Cardiac fibroblast (primary cell): ENCODE measurements at regions not wholly inside any gene's neighbourhood (a gene's known extent, or its start where the extent isn't known, plus 50 kb on each side); places are given as distances from the start of the nearest gene placed in this dataset.
A peak's percentile ranks its signal among the peaks of the same experiment; 100 is the strongest.

Experiments
- DNase-seq, 2 donors: peaks; one replicate each; pipeline versions ENCODE4 v3.0.0 to v3.0.0-alpha.2; 2010; ENCODE audit warnings: low read depth in 2 of 2
- H3K4me3 ChIP-seq, 2 donors: replicated peaks in 1 of 2; 1 replicate in 1 of 2; 2 replicates in 1 of 2; pipeline ENCODE4 v1.5.1; 2011; ENCODE audit warnings: low read depth in 2 of 2, low read length in 2 of 2, mild to moderate bottlenecking in 2 of 2, moderate library complexity in 1 of 2
- TF ChIP-seq, protein P1 (sequence below): IDR thresholded peaks from one replicate; pipeline ENCODE4 v1.5.1; 2011; ENCODE audit warnings: low read depth, mild to moderate bottlenecking, low read length, inconsistent platforms

DNA sequence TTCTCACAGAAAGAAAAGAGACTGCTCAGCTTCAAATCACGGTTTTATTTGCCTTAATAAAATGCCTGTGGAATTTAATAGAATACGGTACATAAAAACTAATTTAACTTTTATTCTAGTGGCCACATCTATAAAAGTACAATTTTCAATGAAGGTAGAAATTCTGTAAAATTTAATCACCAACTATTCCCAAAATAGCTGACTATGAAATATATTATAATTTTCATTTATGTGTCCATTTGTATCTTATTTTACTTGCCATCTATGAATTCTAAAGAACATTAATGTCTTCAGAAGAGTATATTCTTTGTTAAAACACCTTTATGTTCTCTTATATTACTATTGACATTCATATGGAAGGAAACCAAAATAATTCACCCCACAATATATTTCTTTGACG is 192.6 kb downstream of the BTBD3 start:
- no peak for DNase-seq
- TF ChIP-seq, protein P1, sequence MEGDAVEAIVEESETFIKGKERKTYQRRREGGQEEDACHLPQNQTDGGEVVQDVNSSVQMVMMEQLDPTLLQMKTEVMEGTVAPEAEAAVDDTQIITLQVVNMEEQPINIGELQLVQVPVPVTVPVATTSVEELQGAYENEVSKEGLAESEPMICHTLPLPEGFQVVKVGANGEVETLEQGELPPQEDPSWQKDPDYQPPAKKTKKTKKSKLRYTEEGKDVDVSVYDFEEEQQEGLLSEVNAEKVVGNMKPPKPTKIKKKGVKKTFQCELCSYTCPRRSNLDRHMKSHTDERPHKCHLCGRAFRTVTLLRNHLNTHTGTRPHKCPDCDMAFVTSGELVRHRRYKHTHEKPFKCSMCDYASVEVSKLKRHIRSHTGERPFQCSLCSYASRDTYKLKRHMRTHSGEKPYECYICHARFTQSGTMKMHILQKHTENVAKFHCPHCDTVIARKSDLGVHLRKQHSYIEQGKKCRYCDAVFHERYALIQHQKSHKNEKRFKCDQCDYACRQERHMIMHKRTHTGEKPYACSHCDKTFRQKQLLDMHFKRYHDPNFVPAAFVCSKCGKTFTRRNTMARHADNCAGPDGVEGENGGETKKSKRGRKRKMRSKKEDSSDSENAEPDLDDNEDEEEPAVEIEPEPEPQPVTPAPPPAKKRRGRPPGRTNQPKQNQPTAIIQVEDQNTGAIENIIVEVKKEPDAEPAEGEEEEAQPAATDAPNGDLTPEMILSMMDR = no peak
- no peak overlapping the region for H3K4me3 ChIP-seq

DNA sequence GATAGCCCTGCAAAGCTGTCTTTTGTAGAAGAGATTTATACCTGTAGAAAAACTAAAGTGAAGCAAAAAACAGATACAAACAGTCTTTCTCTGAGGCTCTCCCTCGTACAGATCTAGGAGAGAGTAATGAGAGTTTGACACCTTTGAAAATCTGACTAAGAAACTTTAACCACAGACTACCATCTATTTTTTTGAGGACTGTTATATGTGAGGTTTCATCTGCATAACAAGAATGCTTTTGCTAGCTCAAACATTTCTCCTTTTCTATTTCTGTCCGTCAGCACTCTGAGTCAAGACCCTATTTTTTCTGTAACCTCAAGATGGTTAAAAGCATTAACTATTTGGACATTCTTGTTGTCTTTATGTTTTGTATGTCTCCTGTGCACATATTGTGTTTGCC is 193.0 kb downstream of the BTBD3 start:
- TF ChIP-seq, protein P1 = no peak
- no peak overlapping the region for H3K4me3 ChIP-seq
- DNase-seq = peak in 1 of 2 donors; percentile 20

DNA sequence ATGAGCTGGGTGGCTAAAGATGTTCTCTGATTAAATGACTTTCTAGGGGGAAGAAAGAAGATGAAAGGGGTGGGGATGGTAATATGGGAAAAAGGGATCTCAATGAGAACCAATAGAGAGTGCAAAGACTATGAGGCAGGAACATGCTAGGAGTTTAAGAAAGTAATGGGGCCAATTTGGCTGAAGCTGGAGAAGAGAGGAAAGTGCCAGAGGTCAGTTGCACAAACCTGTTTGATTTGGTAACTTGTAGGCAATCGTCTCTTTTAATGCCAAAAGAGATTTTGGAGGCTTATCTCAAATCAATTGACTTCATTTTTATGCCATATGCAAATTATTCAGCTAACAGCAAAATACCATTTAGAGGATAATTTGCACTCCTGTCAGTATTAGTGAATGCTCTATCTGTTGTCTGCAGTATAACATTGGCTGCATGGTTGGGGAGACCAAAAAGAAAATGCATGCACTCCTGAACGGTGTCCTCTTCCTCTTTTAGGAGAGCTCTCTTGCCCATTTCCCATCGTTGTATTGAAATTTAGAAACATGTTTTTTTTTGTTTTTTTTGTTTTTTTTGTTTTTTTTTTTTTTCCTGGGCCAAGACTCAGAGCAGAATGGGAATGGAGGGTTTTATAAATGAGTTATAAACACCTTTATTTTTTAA is 193.9 kb downstream of the BTBD3 start:
- H3K4me3 ChIP-seq = no peak overlapping the region
- TF ChIP-seq, protein P1 = no peak
- DNase-seq = no peak

DNA sequence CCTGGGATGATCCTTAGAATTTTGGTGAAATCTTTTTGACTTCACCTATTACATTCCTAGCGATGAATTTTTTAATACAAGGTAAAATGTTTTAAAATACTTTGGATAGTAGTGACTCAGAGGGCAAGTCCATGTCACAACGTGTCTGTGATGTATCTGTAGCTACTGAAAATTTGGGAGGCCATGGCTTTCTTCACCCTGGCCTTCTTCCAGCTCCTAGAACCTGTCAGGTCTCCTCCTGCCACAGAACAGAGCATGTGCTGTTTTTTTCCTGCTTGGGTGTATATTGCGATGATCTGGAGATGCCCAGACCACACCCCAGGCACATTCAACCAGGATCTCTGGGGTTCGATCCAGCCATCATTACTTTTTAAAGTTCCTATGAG is 194.4 kb downstream of the BTBD3 start:
- no peak overlapping the region for H3K4me3 ChIP-seq
- DNase-seq = no peak
- TF ChIP-seq, protein P1 = no peak

DNA sequence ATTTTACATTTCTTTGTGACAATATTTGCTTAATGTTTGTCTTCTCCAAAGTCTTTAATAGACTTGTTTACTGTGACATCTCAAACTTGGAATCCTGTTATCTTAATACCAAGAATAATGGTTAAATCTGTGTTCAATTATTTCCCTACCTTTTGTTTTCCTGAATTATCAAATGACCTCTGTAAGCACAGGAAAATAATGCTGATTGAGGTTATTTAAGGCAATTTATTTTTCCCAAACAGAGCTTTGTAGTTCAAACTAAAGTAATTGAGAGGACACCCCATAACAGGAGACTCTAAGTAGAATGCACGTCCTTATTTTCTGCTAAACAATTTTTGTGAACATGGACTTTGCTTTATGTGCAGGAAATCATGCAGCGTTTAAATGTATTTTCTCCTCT is 195.0 kb downstream of the BTBD3 start:
- H3K4me3 ChIP-seq = no peak overlapping the region
- no peak for DNase-seq
- TF ChIP-seq, protein P1 = no peak

DNA sequence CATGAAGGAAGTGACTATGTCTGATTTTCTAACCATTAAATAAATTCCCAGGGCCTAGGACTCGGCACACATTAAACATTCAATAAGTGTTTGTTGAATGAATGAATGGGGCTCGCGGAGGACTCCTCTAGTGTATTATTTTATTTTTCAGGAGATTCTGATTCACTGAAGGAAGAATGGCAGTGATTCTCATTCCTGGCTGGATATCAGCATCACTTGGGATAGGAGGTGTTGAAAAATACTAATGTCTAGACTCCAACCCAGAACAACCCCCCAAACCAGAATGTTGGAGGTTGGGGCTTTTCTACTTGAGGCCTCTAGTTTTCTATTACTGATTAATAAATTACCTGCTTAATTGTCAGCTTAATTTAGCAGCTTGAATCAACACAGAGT is 195.4 kb downstream of the BTBD3 start:
- no peak for DNase-seq
- TF ChIP-seq, protein P1 = no peak
- H3K4me3 ChIP-seq = no peak overlapping the region
